MM.1S (cell line): ENCODE measurements at regions not wholly inside any gene's neighbourhood (a gene's known extent, or its start where the extent isn't known, plus 50 kb on each side); places are given as distances from the start of the nearest gene placed in this dataset.

Source experiments
- DNase-seq: peaks from one replicate; pipeline ENCODE4 v3.0.0-alpha.2; 2015
- H2AFZ ChIP-seq: fragments of 300-600 bp; sonication (generic); 2 replicates; pipeline ENCODE4 v1.6.0; 2016; ENCODE audit warnings: antibody characterized with exemption, low read length
- H3F3A ChIP-seq: fragments of 300-600 bp; sonication (generic); 2 replicates; pipeline ENCODE4 v1.6.1; 2016; ENCODE audit warnings: mild to moderate bottlenecking, antibody characterized with exemption, low read length, moderate library complexity, mixed read lengths; ENCODE audit not compliant: insufficient read depth
- H3K27ac ChIP-seq: fragments of 300-600 bp; sonication (generic); 2 replicates; pipeline ENCODE4 v1.5.1; 2016; ENCODE audit warnings: mild to moderate bottlenecking, low read length
- H3K27me3 ChIP-seq: fragments of 300-600 bp; sonication (generic); replicated peaks from 2 replicates; pipeline ENCODE4 v1.6.0; 2016; ENCODE audit warnings: low read length; ENCODE audit not compliant: insufficient read depth
- H3K36me3 ChIP-seq: fragments of 300-600 bp; sonication (generic); replicated peaks from 2 replicates; pipeline ENCODE4 v1.6.1; 2016; ENCODE audit warnings: mild to moderate bottlenecking, low read length, mixed read lengths; ENCODE audit not compliant: insufficient read depth
- H3K4me1 ChIP-seq: fragments of 300-600 bp; sonication (generic); 2 replicates; pipeline ENCODE4 v1.6.1; 2016; ENCODE audit warnings: low read length, mixed read lengths
- H3K4me2 ChIP-seq: fragments of 300-600 bp; sonication (generic); 2 replicates; pipeline ENCODE4 v1.6.0; 2016; ENCODE audit warnings: low read depth, low read length
- H3K4me3 ChIP-seq: fragments of 300-600 bp; sonication (generic); 2 replicates; pipeline ENCODE4 v1.5.1; 2016; ENCODE audit warnings: low read length, mixed read lengths
- H3K79me2 ChIP-seq: fragments of 300-600 bp; sonication (generic); 2 replicates; pipeline ENCODE4 v1.6.1; 2016; ENCODE audit warnings: mixed run types, low read length, mixed read lengths
- H3K9ac ChIP-seq: fragments of 300-600 bp; sonication (generic); 2 replicates; pipeline ENCODE4 v1.6.1; 2016; ENCODE audit warnings: low read length, mixed read lengths
- H3K9me2 ChIP-seq: fragments of 300-600 bp; sonication (generic); replicated peaks from 2 replicates; pipeline ENCODE4 v1.6.1; 2016; ENCODE audit warnings: mild to moderate bottlenecking, low read length, mixed read lengths; ENCODE audit not compliant: insufficient read depth
- H3K9me3 ChIP-seq: fragments of 300-600 bp; sonication (generic); replicated peaks from 2 replicates; pipeline ENCODE4 v1.6.1; 2016; ENCODE audit warnings: mild to moderate bottlenecking, low read length, mixed read lengths; ENCODE audit not compliant: insufficient read depth
- H4K20me1 ChIP-seq: fragments of 300-600 bp; sonication (generic); 2 replicates; pipeline ENCODE4 v1.6.1; 2016; ENCODE audit warnings: mild to moderate bottlenecking, low read length, moderate library complexity, mixed read lengths; ENCODE audit not compliant: insufficient read depth
- EZH2 ChIP-seq: fragments of 300-600 bp; sonication (generic); optimal IDR thresholded peaks from 2 replicates; pipeline ENCODE3; 2017; ENCODE audit warnings: low read depth, mild to moderate bottlenecking, antibody characterized with exemption, low read length, mixed read lengths
- EZH2phosphoT487 ChIP-seq: fragments of 300-600 bp; sonication (generic); IDR thresholded peaks from 2 replicates; pipeline ENCODE4 v1.6.1; 2018; ENCODE audit warnings: antibody characterized with exemption, low read length
- TF ChIP-seq, protein P1 (sequence below): fragments of 300-600 bp; sonication (generic); IDR thresholded peaks from 2 replicates; pipeline ENCODE4 v1.5.1; 2016; ENCODE audit warnings: antibody characterized with exemption, low read length, mixed read lengths

DNA sequence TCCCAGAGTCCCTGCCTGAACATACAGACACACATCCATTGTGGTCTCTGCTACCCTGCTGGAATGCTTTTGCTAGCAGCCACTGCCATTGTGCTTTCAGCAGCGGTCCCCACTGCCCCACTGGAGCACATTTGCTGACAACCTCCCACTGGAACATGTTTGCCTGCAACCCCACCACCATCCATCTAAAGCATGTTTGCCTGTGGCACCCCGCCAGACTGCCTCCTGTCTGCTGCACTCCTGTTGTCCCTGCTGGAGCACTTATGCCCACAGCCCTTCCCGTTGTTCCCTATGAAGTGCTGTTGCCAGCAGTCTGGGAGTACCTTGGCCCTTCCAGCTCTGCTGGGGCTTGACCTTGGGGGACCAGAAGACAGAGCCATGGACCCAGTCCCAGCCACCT, 136.3 kb downstream of the ARL5B start:
- no peak overlapping the region for H3K4me2 ChIP-seq
- no peaks in the 10 kb centered on the region for H3K9me3 ChIP-seq
- no peak overlapping the region for H2AFZ ChIP-seq
- H3F3A ChIP-seq: no peaks in the 10 kb centered on the region
- TF ChIP-seq, protein P1, sequence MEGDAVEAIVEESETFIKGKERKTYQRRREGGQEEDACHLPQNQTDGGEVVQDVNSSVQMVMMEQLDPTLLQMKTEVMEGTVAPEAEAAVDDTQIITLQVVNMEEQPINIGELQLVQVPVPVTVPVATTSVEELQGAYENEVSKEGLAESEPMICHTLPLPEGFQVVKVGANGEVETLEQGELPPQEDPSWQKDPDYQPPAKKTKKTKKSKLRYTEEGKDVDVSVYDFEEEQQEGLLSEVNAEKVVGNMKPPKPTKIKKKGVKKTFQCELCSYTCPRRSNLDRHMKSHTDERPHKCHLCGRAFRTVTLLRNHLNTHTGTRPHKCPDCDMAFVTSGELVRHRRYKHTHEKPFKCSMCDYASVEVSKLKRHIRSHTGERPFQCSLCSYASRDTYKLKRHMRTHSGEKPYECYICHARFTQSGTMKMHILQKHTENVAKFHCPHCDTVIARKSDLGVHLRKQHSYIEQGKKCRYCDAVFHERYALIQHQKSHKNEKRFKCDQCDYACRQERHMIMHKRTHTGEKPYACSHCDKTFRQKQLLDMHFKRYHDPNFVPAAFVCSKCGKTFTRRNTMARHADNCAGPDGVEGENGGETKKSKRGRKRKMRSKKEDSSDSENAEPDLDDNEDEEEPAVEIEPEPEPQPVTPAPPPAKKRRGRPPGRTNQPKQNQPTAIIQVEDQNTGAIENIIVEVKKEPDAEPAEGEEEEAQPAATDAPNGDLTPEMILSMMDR: no peak
- TF ChIP-seq EZH2phosphoT487 (no peak), EZH2 (no peak)
- no peaks in the 10 kb centered on the region for H3K79me2 ChIP-seq
- no peak overlapping the region for H3K27ac ChIP-seq
- no peak overlapping the region for H3K9ac ChIP-seq
- H3K27me3 ChIP-seq: no peaks in the 10 kb centered on the region
- H3K4me1 ChIP-seq: no peaks in the 10 kb centered on the region
- no peaks in the 10 kb centered on the region for H4K20me1 ChIP-seq
- DNase-seq: no peak
- no peaks in the 10 kb centered on the region for H3K36me3 ChIP-seq
- H3K4me3 ChIP-seq: no peak overlapping the region
- no peaks in the 10 kb centered on the region for H3K9me2 ChIP-seq

DNA sequence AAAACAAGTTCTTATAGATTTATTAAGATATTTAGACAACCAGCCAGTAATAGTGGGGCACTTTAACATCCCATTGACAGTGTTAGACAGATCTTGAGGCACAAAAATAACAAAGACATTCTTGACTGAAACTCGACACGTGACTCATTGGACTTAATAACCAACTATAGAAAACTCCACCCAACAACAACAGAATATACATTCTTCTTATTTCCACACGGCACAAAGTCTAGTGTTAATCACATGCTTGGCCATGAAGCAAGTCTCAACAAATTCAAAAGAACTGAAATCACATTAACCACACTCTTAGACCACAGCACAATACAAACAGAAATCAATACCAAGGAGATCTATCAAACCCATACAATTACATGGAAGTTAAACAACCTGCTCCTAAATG, 138.1 kb downstream of the ARL5B start:
- no peak overlapping the region for H3K4me3 ChIP-seq
- no peak overlapping the region for H3K9ac ChIP-seq
- no peaks in the 10 kb centered on the region for H3K9me2 ChIP-seq
- no peaks in the 10 kb centered on the region for H3K27me3 ChIP-seq
- DNase-seq: no peak
- H3F3A ChIP-seq: no peaks in the 10 kb centered on the region
- TF ChIP-seq EZH2phosphoT487 (no peak), EZH2 (no peak)
- TF ChIP-seq, protein P1: no peak
- no peaks in the 10 kb centered on the region for H4K20me1 ChIP-seq
- no peak overlapping the region for H3K27ac ChIP-seq
- H3K9me3 ChIP-seq: no peaks in the 10 kb centered on the region
- H3K4me2 ChIP-seq: no peak overlapping the region
- no peaks in the 10 kb centered on the region for H3K36me3 ChIP-seq
- no peaks in the 10 kb centered on the region for H3K4me1 ChIP-seq
- H3K79me2 ChIP-seq: no peaks in the 10 kb centered on the region
- H2AFZ ChIP-seq: no peak overlapping the region

DNA sequence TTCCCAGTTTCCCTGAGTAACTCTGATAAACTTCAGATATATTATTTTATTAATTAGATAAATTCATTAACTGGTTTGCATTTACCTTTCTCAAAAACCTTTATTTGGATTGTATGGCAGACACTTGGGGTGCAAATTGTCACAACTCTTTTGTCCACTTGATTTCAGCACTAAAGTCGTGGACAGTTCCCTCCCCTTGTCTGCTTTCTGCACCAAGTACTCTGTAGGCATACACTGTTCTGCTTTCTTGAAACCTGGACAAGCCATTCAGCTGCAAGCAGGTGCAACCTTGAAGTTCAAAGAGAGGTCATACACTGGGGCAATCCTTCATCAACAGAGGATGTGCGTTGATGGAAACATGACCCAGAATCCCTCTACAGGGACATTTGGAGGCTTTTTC, 162.9 kb downstream of the ARL5B start:
- Histone ChIP-seq H3K4me3 (no peak overlapping the region), H2AFZ (no peak overlapping the region), H3K4me2 (no peak overlapping the region), H4K20me1 (no peaks in the 10 kb centered on the region), H3K9me3 (no peaks in the 10 kb centered on the region), H3K79me2 (no peaks in the 10 kb centered on the region), H3K36me3 (no peaks in the 10 kb centered on the region), H3K4me1 (no peaks in the 10 kb centered on the region), H3K9ac (no peak overlapping the region), H3K27me3 (no peaks in the 10 kb centered on the region), H3K9me2 (no peaks in the 10 kb centered on the region), H3K27ac (no peak overlapping the region), H3F3A (no peaks in the 10 kb centered on the region)
- TF ChIP-seq EZH2phosphoT487 (no peak), EZH2 (no peak)
- TF ChIP-seq, protein P1: no peak
- DNase-seq: peak; percentile 72
